ENCODE measurements at regions not wholly inside any gene's neighbourhood (a gene's known extent, or its start where the extent isn't known, plus 50 kb on each side); places are given as distances from the start of the nearest gene placed in this dataset.

DNA sequence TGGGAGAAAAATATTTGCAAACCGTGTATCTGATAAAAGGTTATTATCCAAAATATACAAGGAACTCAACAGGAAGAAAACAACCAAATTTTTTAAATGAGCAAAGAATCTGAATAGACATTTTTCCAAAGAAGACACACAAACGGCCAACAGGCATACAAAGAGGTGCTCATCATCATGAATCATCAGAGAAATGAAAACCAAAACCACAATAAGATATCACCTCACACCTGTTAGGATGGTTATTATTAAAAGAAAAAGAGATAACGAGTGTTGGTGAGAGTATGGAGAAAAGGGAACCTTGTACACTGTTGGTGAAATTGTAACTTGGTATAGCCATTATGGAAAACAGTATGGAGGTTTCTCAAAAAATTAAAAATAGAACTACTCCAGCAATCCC lies 463.3 kb downstream of the IRS1 start:
- TF ChIP-seq CTCF (IDR thresholded peaks at IDR 0.05; ENCODE audit: low read depth, low read length): no peak
- H3K4me3 ChIP-seq (ENCODE audit: low read depth, low read length): no peak overlapping the region
- no peaks in the 10 kb centered on the region for H3K27me3 ChIP-seq (ENCODE audit: insufficient read depth, low read depth, severe bottlenecking)
- DNase-seq: no peak
- H3K9me3 ChIP-seq (ENCODE audit: severe bottlenecking): no peaks in the 10 kb centered on the region
- H3K27ac ChIP-seq: no peak overlapping the region
- H3K36me3 ChIP-seq: no peaks in the 10 kb centered on the region

GRCh38 chr2:226334981-226335720 lies 464.5 kb downstream of the IRS1 start:
- H3K4me3 ChIP-seq (ENCODE audit: low read depth, low read length): no peak overlapping the region
- no peaks in the 10 kb centered on the region for H3K36me3 ChIP-seq
- no peak for DNase-seq
- TF ChIP-seq CTCF (IDR thresholded peaks at IDR 0.05; ENCODE audit: low read depth, low read length): no peak
- no peaks in the 10 kb centered on the region for H3K9me3 ChIP-seq (ENCODE audit: severe bottlenecking)
- no peaks in the 10 kb centered on the region for H3K27me3 ChIP-seq (ENCODE audit: insufficient read depth, low read depth, severe bottlenecking)
- H3K27ac ChIP-seq: no peak overlapping the region

GRCh38 chr2:226333388-226333787 lies 466.2 kb downstream of the IRS1 start:
- no peak overlapping the region for H3K4me3 ChIP-seq (ENCODE audit: low read depth, low read length)
- H3K27me3 ChIP-seq (ENCODE audit: insufficient read depth, low read depth, severe bottlenecking): no peaks in the 10 kb centered on the region
- no peak for DNase-seq
- H3K9me3 ChIP-seq (ENCODE audit: severe bottlenecking): no peaks in the 10 kb centered on the region
- no peak overlapping the region for H3K27ac ChIP-seq
- TF ChIP-seq CTCF (IDR thresholded peaks at IDR 0.05; ENCODE audit: low read depth, low read length): no peak
- no peaks in the 10 kb centered on the region for H3K36me3 ChIP-seq

DNA sequence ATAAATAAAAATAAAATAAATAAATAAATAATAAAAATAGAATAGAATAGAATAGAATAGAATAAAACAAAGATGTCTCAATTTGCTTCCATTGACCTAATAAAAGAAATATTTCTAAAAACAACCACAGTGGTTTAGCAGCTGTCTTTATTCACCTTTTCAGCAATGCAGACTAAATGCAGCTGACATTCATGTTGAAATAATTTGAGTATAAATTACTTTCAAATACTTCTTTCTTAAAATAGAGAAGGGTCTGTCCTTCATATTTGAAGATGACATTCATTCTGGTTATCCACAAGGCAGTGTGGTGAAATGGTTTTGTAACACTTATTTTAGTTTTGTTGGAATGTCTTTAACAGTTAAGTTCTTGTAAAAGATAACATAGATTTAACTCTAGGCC lies 469.4 kb downstream of the IRS1 start:
- TF ChIP-seq CTCF (IDR thresholded peaks at IDR 0.05; ENCODE audit: low read depth, low read length): no peak
- Histone ChIP-seq H3K27ac (no peak overlapping the region), H3K9me3 (ENCODE audit: severe bottlenecking) (no peaks in the 10 kb centered on the region), H3K4me3 (ENCODE audit: low read depth, low read length) (no peak overlapping the region), H3K36me3 (no peaks in the 10 kb centered on the region), H3K27me3 (ENCODE audit: insufficient read depth, low read depth, severe bottlenecking) (no peaks in the 10 kb centered on the region)
- DNase-seq: no peak

DNA sequence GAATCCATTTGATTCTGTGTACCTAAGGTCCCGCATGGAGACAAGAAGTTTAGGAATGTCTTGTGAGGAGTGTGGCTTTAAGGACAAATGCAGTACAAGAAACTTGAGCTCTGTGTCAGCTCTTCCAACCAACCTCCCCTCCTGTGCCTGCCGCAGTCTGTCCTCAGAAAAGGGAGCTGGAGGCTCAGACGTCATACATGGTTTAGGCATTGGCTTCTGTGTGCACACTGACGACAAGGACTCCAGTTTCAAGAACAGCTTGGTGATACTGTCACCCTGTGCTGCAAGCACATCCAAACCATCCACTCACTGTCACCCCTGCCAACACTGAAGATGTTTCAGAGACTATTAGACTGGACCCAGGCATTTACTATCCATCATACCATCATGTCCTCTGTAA lies 470.4 kb downstream of the IRS1 start:
- Histone ChIP-seq H3K36me3 (no peaks in the 10 kb centered on the region), H3K27me3 (ENCODE audit: insufficient read depth, low read depth, severe bottlenecking) (no peaks in the 10 kb centered on the region), H3K9me3 (ENCODE audit: severe bottlenecking) (no peaks in the 10 kb centered on the region), H3K4me3 (ENCODE audit: low read depth, low read length) (no peak overlapping the region), H3K27ac (no peak overlapping the region)
- no peak for DNase-seq
- TF ChIP-seq CTCF (IDR thresholded peaks at IDR 0.05; ENCODE audit: low read depth, low read length): no peak

DNA sequence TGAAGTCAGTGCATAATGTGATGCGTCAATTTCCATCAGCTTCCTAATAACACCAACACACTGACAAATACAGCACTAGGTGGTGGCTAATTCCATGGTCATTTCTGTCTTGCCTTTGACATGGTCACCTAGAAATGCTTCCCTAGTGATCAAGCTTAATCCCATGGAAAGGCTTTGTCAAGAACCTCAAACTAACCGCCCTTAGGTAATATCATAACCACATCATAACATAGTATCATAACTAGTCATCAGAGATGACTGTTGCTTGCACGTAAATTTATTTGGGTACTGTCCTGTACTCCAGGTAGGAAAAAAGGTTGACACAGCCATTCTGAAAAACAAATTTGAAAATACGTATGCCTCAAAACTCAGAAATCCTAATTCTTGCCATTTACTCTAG lies 471.8 kb downstream of the IRS1 start:
- H3K4me3 ChIP-seq (ENCODE audit: low read depth, low read length): no peak overlapping the region
- no peak for DNase-seq
- no peak for TF ChIP-seq CTCF (IDR thresholded peaks at IDR 0.05; ENCODE audit: low read depth, low read length)
- no peaks in the 10 kb centered on the region for H3K36me3 ChIP-seq
- H3K9me3 ChIP-seq (ENCODE audit: severe bottlenecking): no peaks in the 10 kb centered on the region
- no peak overlapping the region for H3K27ac ChIP-seq
- no peaks in the 10 kb centered on the region for H3K27me3 ChIP-seq (ENCODE audit: insufficient read depth, low read depth, severe bottlenecking)

All from WERI-Rb-1 (cell line).